ENCODE measurements at regions not wholly inside any gene's neighbourhood (a gene's known extent, or its start where the extent isn't known, plus 50 kb on each side); places are given as distances from the start of the nearest gene placed in this dataset.
A peak's percentile ranks its signal among the peaks of the same experiment; 100 is the strongest.

DNA sequence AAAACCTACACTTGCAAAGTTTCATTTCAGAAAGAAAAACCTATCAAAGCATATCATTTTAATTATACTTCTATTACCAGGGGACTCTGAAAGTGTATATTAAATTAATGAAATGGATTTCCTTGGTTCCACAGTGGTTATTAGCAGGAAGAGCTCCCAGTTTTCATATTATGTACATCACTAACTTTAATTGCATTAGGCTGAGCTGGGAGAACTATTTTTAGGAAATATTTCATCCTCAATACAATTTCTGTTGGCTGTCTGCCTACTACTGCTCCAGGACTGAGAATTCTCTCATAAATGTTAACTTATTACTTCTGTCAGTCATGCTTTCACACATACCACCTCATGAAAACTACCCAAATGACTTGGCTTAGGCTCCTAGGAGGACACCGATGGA is 301.4 kb downstream of the CMPK2 start:
- in situ Hi-C loops (cut with HindIII; ENCODE audit: low sequenced_read_pairs) = no loop called here
- no peak for DNase-seq (ENCODE audit: low spot score)

GRCh38 chr2:6574121-6574520 is 291.6 kb downstream of the CMPK2 start:
- no peak for DNase-seq (ENCODE audit: low spot score)
- in situ Hi-C loops (cut with HindIII; ENCODE audit: low sequenced_read_pairs) = no loop called here

- no peak for DNase-seq (ENCODE audit: low spot score)
- in situ Hi-C loops (cut with HindIII; ENCODE audit: low sequenced_read_pairs) = no loop called here
These were observed 289.4 kb downstream of the CMPK2 start for GRCh38 chr2:6576302-6576701.

- no peak for DNase-seq (ENCODE audit: low spot score)
- in situ Hi-C loops (cut with HindIII; ENCODE audit: low sequenced_read_pairs) = no loop called here
These were observed 287.7 kb downstream of the CMPK2 start for GRCh38 chr2:6577960-6578359.

DNA sequence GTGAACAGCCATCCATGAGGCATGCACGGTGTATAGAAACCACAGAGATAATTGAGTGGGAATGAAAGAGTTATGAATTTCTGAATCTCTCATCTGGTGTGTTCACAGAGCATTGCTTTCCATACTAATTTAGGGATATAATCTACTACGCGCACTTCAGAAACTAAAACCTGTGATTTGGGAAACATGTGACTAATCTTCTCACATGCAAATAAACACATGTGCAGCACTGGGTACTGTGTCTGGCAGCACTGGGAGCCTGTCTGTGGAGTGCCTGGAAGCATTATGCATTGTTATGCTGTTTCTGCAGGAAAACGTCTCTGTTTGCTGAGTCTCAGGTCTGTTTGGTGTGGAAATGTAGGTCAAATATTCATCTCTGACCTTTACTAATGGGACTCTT is 287.3 kb downstream of the CMPK2 start:
- no peak for DNase-seq (ENCODE audit: low spot score)
- in situ Hi-C loops (cut with HindIII; ENCODE audit: low sequenced_read_pairs) = no loop called here

DNA sequence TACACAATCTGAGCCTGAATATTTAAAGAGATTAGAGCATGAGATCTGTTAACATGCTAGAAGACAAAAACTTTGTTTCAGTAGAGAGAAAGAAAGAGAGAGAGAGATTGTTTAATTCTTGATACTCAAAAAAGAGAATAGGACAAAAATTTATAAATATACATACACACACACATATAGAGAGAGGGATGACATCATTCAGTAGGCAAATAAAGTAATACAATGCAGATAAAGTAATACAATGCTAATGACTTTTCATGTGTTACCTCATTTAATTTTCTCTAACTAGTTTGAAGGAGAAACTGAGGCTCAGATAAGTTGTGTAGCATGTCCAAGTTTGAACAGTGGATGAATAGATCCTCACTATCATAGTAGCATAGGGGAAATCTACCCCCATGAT is 286.4 kb downstream of the CMPK2 start:
- DNase-seq (ENCODE audit: low spot score) = no peak
- in situ Hi-C loops (cut with HindIII; ENCODE audit: low sequenced_read_pairs) = no loop called here

GRCh38 chr2:6580982-6581381 is 284.7 kb downstream of the CMPK2 start:
- DNase-seq (ENCODE audit: low spot score) = no peak
- in situ Hi-C loops (cut with HindIII; ENCODE audit: low sequenced_read_pairs) = no loop called here

GRCh38 chr2:6589150-6589549 is 276.6 kb downstream of the CMPK2 start:
- DNase-seq (ENCODE audit: low spot score) = no peak
- in situ Hi-C loops (cut with HindIII; ENCODE audit: low sequenced_read_pairs) = no loop called here

GRCh38 chr2:6590442-6590841 is 275.3 kb downstream of the CMPK2 start:
- in situ Hi-C loops (cut with HindIII; ENCODE audit: low sequenced_read_pairs) = no loop called here
- DNase-seq (ENCODE audit: low spot score) = no peak

- in situ Hi-C loops (cut with HindIII; ENCODE audit: low sequenced_read_pairs) = no loop called here
- DNase-seq (ENCODE audit: low spot score) = no peak
These were observed 263.2 kb downstream of the CMPK2 start for GRCh38 chr2:6602471-6602870.

DNA sequence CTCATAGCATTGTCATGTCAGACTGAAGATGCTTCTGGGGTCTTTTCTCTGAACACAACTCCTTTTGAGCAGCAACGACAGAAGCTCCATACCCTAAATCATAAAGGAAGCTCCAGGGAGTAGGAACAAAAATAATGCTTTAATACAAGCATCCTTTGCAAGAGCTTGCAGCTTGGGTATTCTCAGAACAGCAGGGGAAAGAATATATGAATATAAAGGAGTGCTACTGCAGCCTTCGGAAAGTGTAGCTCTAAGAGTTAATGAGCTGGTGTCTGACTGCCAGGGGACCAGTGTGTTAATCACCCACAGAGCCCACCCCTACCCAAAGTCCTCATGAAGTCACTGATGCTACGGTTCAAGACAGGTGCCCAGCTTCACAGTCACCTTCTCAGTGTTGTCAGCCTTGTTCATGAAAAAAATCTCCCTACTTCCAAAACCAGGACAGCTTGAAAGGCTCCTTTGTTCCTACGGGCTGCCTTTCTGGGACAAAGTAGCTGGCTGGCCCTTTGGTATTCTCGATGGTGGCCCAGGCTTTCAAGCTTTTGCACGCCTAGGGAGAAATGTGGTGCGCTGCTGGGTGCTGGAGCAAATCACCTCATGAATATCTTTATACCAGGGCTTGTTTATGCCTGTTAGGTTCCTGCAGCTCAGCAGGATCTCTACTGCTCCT is 259.7 kb downstream of the CMPK2 start:
- in situ Hi-C loops (cut with HindIII; ENCODE audit: low sequenced_read_pairs) = no loop called here
- peak; percentile 5 for DNase-seq (ENCODE audit: low spot score)

- DNase-seq (ENCODE audit: low spot score) = no peak
- in situ Hi-C loops (cut with HindIII; ENCODE audit: low sequenced_read_pairs) = no loop called here
These were observed 247.9 kb downstream of the CMPK2 start for GRCh38 chr2:6617794-6618193.

DNA sequence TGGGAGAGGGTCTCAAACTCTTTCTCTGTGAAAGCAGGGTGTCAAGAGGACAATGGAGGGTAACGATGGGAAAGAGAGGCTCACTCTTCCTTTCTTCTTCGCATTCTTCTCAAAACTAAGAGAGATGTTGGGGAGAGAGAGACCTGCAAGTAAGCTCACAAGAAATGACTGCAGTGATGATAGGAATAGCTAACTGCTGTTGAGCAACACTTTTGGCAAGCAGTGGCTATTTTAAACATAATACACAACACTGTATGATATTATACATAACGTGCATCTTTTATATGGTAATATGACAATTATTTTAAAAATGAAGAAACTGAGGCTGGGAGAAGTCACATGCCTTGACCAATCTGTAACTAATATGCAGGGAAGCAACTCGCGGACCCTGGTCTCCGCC is 247.5 kb downstream of the CMPK2 start:
- DNase-seq (ENCODE audit: low spot score) = no peak
- in situ Hi-C loops (cut with HindIII; ENCODE audit: low sequenced_read_pairs) = no loop called here

- in situ Hi-C loops (cut with HindIII; ENCODE audit: low sequenced_read_pairs) = no loop called here
- DNase-seq (ENCODE audit: low spot score) = no peak
These were observed 242.0 kb downstream of the CMPK2 start for GRCh38 chr2:6623746-6624145.

DNA sequence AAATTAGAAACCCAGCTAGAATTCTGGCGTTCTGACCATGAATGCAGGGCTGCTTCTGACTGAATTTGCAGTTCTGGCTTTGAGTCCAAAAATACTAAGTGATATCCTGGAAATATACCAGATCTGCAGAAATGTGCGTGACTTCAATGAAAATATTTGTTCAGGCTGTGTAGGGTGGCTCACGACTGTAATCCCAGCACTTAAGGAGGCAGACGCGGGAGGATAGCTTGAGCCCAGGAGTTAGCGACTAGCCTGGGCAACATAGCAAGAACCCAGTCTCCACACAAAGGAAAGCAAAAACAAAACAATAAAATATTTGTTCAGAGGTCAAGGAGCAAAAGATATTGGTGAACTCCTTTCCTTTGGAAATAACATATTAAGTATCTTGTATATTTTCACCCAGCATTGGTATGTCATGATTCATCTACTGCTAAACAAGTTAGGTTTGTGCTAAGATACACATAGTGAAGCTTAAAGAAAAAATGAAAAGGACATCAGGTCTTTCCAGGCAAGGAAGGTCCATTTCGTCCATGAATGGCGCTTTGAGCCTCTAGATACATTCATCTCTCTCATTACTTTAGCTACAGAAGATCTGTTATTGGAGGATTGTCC is 239.2 kb downstream of the CMPK2 start:
- in situ Hi-C loops (cut with HindIII; ENCODE audit: low sequenced_read_pairs) = no loop called here

DNA sequence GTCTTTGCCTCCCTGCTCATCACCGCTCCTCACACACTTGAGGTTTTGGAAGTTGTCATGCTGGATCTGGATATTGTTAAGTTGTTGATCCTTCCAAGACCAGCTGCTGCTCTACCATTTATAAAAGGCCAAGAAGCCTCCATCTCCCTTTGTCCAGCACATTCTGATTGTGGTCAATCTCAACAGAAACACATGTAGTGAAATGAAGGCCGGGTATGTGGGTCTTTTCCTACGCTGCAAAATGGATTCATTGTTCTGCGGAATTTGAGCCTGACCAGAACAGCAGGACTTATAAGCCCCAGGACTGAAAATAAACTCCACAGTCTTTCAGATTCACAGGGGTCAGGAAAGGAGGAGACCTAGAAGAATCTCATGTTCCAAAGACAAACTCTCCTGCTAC is 238.4 kb downstream of the CMPK2 start:
- no peak for DNase-seq (ENCODE audit: low spot score)
- in situ Hi-C loops (cut with HindIII; ENCODE audit: low sequenced_read_pairs) = no loop called here

More for the DNA sequence above, 239.2 kb downstream of the CMPK2 start:
- DNase-seq (ENCODE audit: low spot score) = no peak

DNA sequence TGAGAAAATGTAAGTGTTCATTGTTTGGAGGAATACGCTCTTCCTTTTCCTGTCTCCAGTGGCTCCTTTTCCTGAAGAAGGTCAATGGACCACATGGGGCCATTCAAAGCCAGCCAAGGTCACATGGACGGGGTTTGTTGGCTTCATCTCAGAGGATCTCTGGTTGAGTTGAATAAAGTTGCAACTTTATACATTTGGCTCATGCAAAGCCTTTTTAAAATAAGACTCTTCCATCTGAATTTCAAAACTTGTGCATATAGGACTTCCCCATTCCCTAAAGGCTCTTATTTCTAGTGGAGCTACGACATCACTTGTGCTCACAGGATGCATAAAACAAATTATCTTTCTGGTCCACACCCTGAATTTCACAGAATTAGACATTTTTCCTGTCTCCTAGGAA is 235.5 kb downstream of the CMPK2 start:
- no peak for DNase-seq (ENCODE audit: low spot score)
- in situ Hi-C loops (cut with HindIII; ENCODE audit: low sequenced_read_pairs) = no loop called here

DNA sequence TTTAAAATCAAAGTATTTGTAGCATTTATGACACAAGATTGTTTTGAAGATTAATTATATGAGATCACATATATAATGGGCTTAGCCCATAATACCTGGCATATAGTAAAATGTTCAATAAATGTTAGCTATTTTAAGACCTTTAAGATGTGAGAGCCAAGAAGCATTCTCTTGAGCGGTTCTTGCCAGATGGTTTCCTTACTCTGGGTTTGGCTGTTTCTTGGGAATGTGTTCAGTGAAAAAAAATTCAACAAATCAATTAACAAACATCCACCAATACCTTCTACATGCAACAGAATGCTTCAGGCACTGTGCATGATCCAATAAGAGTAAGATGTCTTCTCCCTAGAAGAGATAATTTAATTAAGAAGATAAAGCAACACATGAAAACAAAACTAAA is 230.4 kb downstream of the CMPK2 start:
- no peak for DNase-seq (ENCODE audit: low spot score)
- in situ Hi-C loops (cut with HindIII; ENCODE audit: low sequenced_read_pairs) = no loop called here

- no peak for DNase-seq (ENCODE audit: low spot score)
- in situ Hi-C loops (cut with HindIII; ENCODE audit: low sequenced_read_pairs) = no loop called here
These were observed 228.4 kb downstream of the CMPK2 start for GRCh38 chr2:6637330-6637729.

- DNase-seq (ENCODE audit: low spot score) = no peak
- in situ Hi-C loops (cut with HindIII; ENCODE audit: low sequenced_read_pairs) = no loop called here
These were observed 225.6 kb downstream of the CMPK2 start for GRCh38 chr2:6639929-6640620.

DNA sequence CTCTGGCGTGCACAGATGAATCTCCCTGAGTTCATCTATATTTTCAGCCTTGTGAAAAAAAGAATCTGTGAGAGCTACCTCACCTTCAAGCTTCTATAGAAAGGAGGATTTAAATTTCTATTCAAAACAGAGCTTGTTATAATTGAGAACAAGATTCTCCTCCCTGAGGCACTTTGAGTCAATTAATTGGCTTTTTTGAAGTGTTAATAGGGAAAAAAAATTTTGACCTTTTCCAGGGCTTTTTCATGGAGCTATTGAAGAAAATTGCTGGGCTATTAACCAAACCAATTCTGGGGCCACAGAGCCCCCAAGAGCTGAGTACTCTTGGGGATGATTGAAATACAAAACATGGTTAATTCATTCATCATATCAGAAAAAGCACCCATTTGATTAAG is 225.1 kb downstream of the CMPK2 start:
- no peak for DNase-seq (ENCODE audit: low spot score)
- in situ Hi-C loops (cut with HindIII; ENCODE audit: low sequenced_read_pairs) = no loop called here
